ENCODE measurements at regions not wholly inside any gene's neighbourhood (a gene's known extent, or its start where the extent isn't known, plus 50 kb on each side); places are given as distances from the start of the nearest gene placed in this dataset.

GRCh38 chr6:41463062-41463930 is 82.9 kb upstream of the FOXP4 start:
- Histone ChIP-seq H3K36me3 (no peaks in the 10 kb centered on the region), H3K27ac (no peak overlapping the region), H3K9ac (no peak overlapping the region), H3K27me3 (peaks cover 57% of the 10 kb centered on the region), H3F3A (ENCODE audit: low read depth) (no peaks in the 10 kb centered on the region), H2AFZ (replicated peaks) (no peak overlapping the region), H3K9me3 (ENCODE audit: low read depth) (no peaks in the 10 kb centered on the region), H3K4me1 (peaks cover 4% of the 10 kb centered on the region), H3K4me2 (no peak overlapping the region), H3K79me2 (ENCODE audit: low read depth) (no peaks in the 10 kb centered on the region), H4K20me1 (ENCODE audit: low read depth) (no peaks in the 10 kb centered on the region), H3K4me3 (no peak overlapping the region)
- Mint-ChIP-seq H3K36me3 (no peaks in the 10 kb centered on the region), H3K9me3 (no peaks in the 10 kb centered on the region), H3K4me3 (no peak overlapping the region), H3K27ac (peak overlapping the region; percentile 48), H3K27me3 (ENCODE audit: insufficient read depth, low read depth) (peaks cover 28% of the 10 kb centered on the region), H3K4me1 (peaks cover 15% of the 10 kb centered on the region)
- DNase-seq (ENCODE audit: low spot score) = no peak
- TF ChIP-seq, protein P1, sequence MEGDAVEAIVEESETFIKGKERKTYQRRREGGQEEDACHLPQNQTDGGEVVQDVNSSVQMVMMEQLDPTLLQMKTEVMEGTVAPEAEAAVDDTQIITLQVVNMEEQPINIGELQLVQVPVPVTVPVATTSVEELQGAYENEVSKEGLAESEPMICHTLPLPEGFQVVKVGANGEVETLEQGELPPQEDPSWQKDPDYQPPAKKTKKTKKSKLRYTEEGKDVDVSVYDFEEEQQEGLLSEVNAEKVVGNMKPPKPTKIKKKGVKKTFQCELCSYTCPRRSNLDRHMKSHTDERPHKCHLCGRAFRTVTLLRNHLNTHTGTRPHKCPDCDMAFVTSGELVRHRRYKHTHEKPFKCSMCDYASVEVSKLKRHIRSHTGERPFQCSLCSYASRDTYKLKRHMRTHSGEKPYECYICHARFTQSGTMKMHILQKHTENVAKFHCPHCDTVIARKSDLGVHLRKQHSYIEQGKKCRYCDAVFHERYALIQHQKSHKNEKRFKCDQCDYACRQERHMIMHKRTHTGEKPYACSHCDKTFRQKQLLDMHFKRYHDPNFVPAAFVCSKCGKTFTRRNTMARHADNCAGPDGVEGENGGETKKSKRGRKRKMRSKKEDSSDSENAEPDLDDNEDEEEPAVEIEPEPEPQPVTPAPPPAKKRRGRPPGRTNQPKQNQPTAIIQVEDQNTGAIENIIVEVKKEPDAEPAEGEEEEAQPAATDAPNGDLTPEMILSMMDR (IDR thresholded peaks at IDR 0.05) = peak; percentile 17
- no peak for TF ChIP-seq EZH2 (IDR thresholded peaks at IDR 0.05)

GRCh38 chr6:41464019-41464418 is 82.2 kb upstream of the FOXP4 start:
- TF ChIP-seq EZH2phosphoT487 (IDR thresholded peaks at IDR 0.05) (no peak), EZH2 (IDR thresholded peaks at IDR 0.05) (no peak)
- TF ChIP-seq, protein P1 (IDR thresholded peaks at IDR 0.05) = no peak
- peaks cover 4% of the 10 kb centered on the region for H3F3A ChIP-seq (ENCODE audit: low read depth)
- H3K4me3 ChIP-seq = no peak overlapping the region
- H4K20me1 ChIP-seq (ENCODE audit: low read depth) = no peaks in the 10 kb centered on the region
- peaks cover 8% of the 10 kb centered on the region for H3K4me1 ChIP-seq
- Mint-ChIP-seq H3K36me3 (no peaks in the 10 kb centered on the region), H3K9me3 (no peaks in the 10 kb centered on the region), H3K4me1 (peaks cover 19% of the 10 kb centered on the region), H3K4me3 (no peak overlapping the region), H3K27me3 (ENCODE audit: insufficient read depth, low read depth) (peaks cover 33% of the 10 kb centered on the region), H3K27ac (peak overlapping the region; percentile 4)
- DNase-seq (ENCODE audit: low spot score) = no peak
- no peak overlapping the region for H3K9ac ChIP-seq
- no peaks in the 10 kb centered on the region for H3K36me3 ChIP-seq
- no peak overlapping the region for H3K4me2 ChIP-seq
- H2AFZ ChIP-seq (replicated peaks) = no peak overlapping the region
- no peaks in the 10 kb centered on the region for H3K79me2 ChIP-seq (ENCODE audit: low read depth)
- H3K27me3 ChIP-seq = peaks cover 64% of the 10 kb centered on the region
- H3K27ac ChIP-seq = no peak overlapping the region
- no peaks in the 10 kb centered on the region for H3K9me3 ChIP-seq (ENCODE audit: low read depth)

- no peak for TF ChIP-seq EZH2phosphoT487 (IDR thresholded peaks at IDR 0.05)
- TF ChIP-seq, protein P1 (IDR thresholded peaks at IDR 0.05) = no peak
- no peak for TF ChIP-seq EZH2 (IDR thresholded peaks at IDR 0.05)
- H3K9me3 ChIP-seq (ENCODE audit: low read depth) = no peaks in the 10 kb centered on the region
- no peak overlapping the region for H3K4me3 Mint-ChIP-seq
- no peak overlapping the region for H3K27ac Mint-ChIP-seq
- H4K20me1 ChIP-seq (ENCODE audit: low read depth) = no peaks in the 10 kb centered on the region
- H3K9ac ChIP-seq = no peak overlapping the region
- H3K27me3 Mint-ChIP-seq (ENCODE audit: insufficient read depth, low read depth) = peaks cover 33% of the 10 kb centered on the region
- H3K36me3 Mint-ChIP-seq = no peaks in the 10 kb centered on the region
- no peaks in the 10 kb centered on the region for H3K9me3 Mint-ChIP-seq
- no peak for DNase-seq (ENCODE audit: low spot score)
- no peak overlapping the region for H3K4me2 ChIP-seq
- H3F3A ChIP-seq (ENCODE audit: low read depth) = peaks cover 9% of the 10 kb centered on the region
- H3K4me3 ChIP-seq = no peak overlapping the region
- H3K27ac ChIP-seq = no peak overlapping the region
- H2AFZ ChIP-seq (replicated peaks) = no peak overlapping the region
- peaks cover 12% of the 10 kb centered on the region for H3K4me1 ChIP-seq
- H3K4me1 Mint-ChIP-seq = peaks cover 23% of the 10 kb centered on the region
- no peaks in the 10 kb centered on the region for H3K36me3 ChIP-seq
- no peaks in the 10 kb centered on the region for H3K79me2 ChIP-seq (ENCODE audit: low read depth)
- peaks cover 68% of the 10 kb centered on the region for H3K27me3 ChIP-seq
Measured at GRCh38 chr6:41464481-41464880, 81.7 kb upstream of the FOXP4 start.
